ENCODE measurements at regions not wholly inside any gene's neighbourhood (a gene's known extent, or its start where the extent isn't known, plus 50 kb on each side); places are given as distances from the start of the nearest gene placed in this dataset.
"Not testable (repeated sequence)": the region's sequence is repeated elsewhere in the genome, so short reads cannot be mapped to it uniquely, and the experiment has no call there.

- CTCF ChIA-PET; H3K27me3 ChIP-seq (replicated peaks in 2 of 5; ENCODE audit: control insufficient read depth in 4 of 5, insufficient read depth in 5 of 5, low read length in 4 of 5); POLR2A ChIA-PET; H3K4me3 ChIP-seq (ENCODE audit: control insufficient read depth in 1 of 7, extremely low read depth in 1 of 7, insufficient read depth in 4 of 7, low read depth in 2 of 7, low read length in 6 of 7); DNase-seq; H3K4me1 ChIP-seq (ENCODE audit: control extremely low read depth in 1 of 4, control insufficient read depth in 4 of 4, insufficient read depth in 4 of 4, low read length in 3 of 4); H3K27ac ChIP-seq (ENCODE audit: insufficient read depth in 1 of 2, low read depth in 1 of 2, low read length in 2 of 2, poor library complexity in 1 of 2, severe bottlenecking in 2 of 2); H3K9me3 ChIP-seq (ENCODE audit: control extremely low read depth in 1 of 5, control insufficient read depth in 4 of 5, insufficient read depth in 2 of 5, low read depth in 1 of 5, low read length in 4 of 5); H3K36me3 ChIP-seq (ENCODE audit: control insufficient read depth in 4 of 4, insufficient read depth in 4 of 4, low read length in 3 of 4): not testable (repeated sequence)
- no CpG with 5 or more reads among the region's 3 CpGs for WGBS (ENCODE audit: insufficient coverage)
Measured at GRCh38 chrX:140019134-140019533, 53.8 kb upstream of the CXorf66 start.

All from common myeloid progenitor, CD34-positive (primary cell).